ENCODE measurements at regions not wholly inside any gene's neighbourhood (a gene's known extent, or its start where the extent isn't known, plus 50 kb on each side); places are given as distances from the start of the nearest gene placed in this dataset.

GRCh38 chr20:16955971-16956370 is 207.8 kb downstream of the OTOR start:
- no peak overlapping the region for H2AFZ ChIP-seq
- DNase-seq (ENCODE audit: low spot score) = no peak
- no peak overlapping the region for H3K27ac ChIP-seq
- no peaks in the 10 kb centered on the region for H3K9me3 ChIP-seq (ENCODE audit: low read depth)
- H3K9me2 ChIP-seq (replicated peaks; ENCODE audit: insufficient read depth) = no peaks in the 10 kb centered on the region
- no peaks in the 10 kb centered on the region for H3K36me3 ChIP-seq (replicated peaks; ENCODE audit: insufficient read depth, low read depth)
- no peak overlapping the region for H3K4me2 ChIP-seq
- H3K4me1 ChIP-seq (ENCODE audit: insufficient read depth) = no peaks in the 10 kb centered on the region
- TF ChIP-seq EZH2phosphoT487 (IDR thresholded peaks at IDR 0.05; ENCODE audit: low read depth, severe bottlenecking, unreplicated experiment) (no peak), EZH2 (IDR thresholded peaks at IDR 0.05; ENCODE audit: borderline replicate concordance) (no peak)
- TF ChIP-seq, protein P1, sequence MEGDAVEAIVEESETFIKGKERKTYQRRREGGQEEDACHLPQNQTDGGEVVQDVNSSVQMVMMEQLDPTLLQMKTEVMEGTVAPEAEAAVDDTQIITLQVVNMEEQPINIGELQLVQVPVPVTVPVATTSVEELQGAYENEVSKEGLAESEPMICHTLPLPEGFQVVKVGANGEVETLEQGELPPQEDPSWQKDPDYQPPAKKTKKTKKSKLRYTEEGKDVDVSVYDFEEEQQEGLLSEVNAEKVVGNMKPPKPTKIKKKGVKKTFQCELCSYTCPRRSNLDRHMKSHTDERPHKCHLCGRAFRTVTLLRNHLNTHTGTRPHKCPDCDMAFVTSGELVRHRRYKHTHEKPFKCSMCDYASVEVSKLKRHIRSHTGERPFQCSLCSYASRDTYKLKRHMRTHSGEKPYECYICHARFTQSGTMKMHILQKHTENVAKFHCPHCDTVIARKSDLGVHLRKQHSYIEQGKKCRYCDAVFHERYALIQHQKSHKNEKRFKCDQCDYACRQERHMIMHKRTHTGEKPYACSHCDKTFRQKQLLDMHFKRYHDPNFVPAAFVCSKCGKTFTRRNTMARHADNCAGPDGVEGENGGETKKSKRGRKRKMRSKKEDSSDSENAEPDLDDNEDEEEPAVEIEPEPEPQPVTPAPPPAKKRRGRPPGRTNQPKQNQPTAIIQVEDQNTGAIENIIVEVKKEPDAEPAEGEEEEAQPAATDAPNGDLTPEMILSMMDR (IDR thresholded peaks at IDR 0.05; ENCODE audit: poor library complexity) = no peak
- H3K4me3 ChIP-seq = no peak overlapping the region
- no peaks in the 10 kb centered on the region for H4K20me1 ChIP-seq (ENCODE audit: insufficient read depth, poor library complexity, severe bottlenecking)
- no peaks in the 10 kb centered on the region for H3K79me2 ChIP-seq
- 73% methylated on average over 3 of the region's 3 CpGs for WGBS (ENCODE audit: low lambda C conversion rate, missing lambda C conversion rate)
- no peaks in the 10 kb centered on the region for H3K27me3 ChIP-seq

- H2AFZ ChIP-seq = no peak overlapping the region
- H3K27me3 ChIP-seq = no peaks in the 10 kb centered on the region
- H4K20me1 ChIP-seq (ENCODE audit: insufficient read depth, poor library complexity, severe bottlenecking) = no peaks in the 10 kb centered on the region
- TF ChIP-seq EZH2 (IDR thresholded peaks at IDR 0.05; ENCODE audit: borderline replicate concordance) (no peak), EZH2phosphoT487 (IDR thresholded peaks at IDR 0.05; ENCODE audit: low read depth, severe bottlenecking, unreplicated experiment) (no peak)
- TF ChIP-seq, protein P1 (IDR thresholded peaks at IDR 0.05; ENCODE audit: poor library complexity) = no peak
- H3K9me3 ChIP-seq (ENCODE audit: low read depth) = no peaks in the 10 kb centered on the region
- no peaks in the 10 kb centered on the region for H3K79me2 ChIP-seq
- no peak overlapping the region for H3K27ac ChIP-seq
- H3K9me2 ChIP-seq (replicated peaks; ENCODE audit: insufficient read depth) = no peaks in the 10 kb centered on the region
- DNase-seq (ENCODE audit: low spot score) = no peak
- H3K4me3 ChIP-seq = no peak overlapping the region
- no peaks in the 10 kb centered on the region for H3K36me3 ChIP-seq (replicated peaks; ENCODE audit: insufficient read depth, low read depth)
- H3K4me2 ChIP-seq = no peak overlapping the region
- H3K4me1 ChIP-seq (ENCODE audit: insufficient read depth) = no peaks in the 10 kb centered on the region
- 84% methylated on average over 2 of the region's 2 CpGs for WGBS (ENCODE audit: low lambda C conversion rate, missing lambda C conversion rate)
These were observed 217.2 kb downstream of the OTOR start for GRCh38 chr20:16965401-16965800.

DNA sequence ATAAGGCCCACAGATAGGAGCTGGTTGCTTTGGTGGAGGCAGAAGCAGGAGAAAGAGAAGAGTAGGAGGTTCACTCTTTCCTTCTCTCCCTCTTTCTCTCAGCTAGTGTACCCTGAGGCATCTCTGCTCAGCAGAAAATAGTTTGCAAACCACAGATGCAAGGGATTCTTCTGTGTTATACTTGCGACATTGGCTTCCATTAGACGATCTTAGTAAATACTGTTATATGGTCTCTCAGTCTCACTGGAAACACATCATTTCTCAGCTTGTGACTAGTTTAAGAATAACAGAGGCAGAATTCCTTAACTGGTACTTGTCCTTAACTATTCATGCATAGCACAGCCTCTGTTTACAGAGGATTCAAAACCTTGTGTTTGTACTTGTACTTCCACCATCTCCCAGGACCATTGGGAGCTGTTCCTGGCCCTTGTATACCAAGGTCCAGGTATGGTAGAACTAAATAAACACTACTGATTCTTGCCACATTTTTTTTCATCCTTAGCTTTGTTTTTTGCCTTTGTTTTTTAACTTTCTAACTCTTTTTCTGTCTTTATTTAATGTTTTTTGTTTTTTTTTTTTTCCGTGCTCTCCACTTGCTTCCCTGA is 218.2 kb downstream of the OTOR start:
- no peak for DNase-seq (ENCODE audit: low spot score)
- Histone ChIP-seq H3K9me3 (ENCODE audit: low read depth) (no peaks in the 10 kb centered on the region), H3K4me1 (ENCODE audit: insufficient read depth) (no peaks in the 10 kb centered on the region), H3K27me3 (no peaks in the 10 kb centered on the region), H3K27ac (no peak overlapping the region), H3K9me2 (replicated peaks; ENCODE audit: insufficient read depth) (no peaks in the 10 kb centered on the region), H2AFZ (no peak overlapping the region), H3K79me2 (no peaks in the 10 kb centered on the region), H3K4me2 (no peak overlapping the region), H3K4me3 (no peak overlapping the region), H4K20me1 (ENCODE audit: insufficient read depth, poor library complexity, severe bottlenecking) (no peaks in the 10 kb centered on the region), H3K36me3 (replicated peaks; ENCODE audit: insufficient read depth, low read depth) (no peaks in the 10 kb centered on the region)
- WGBS (ENCODE audit: low lambda C conversion rate, missing lambda C conversion rate) = 78% methylated on average over 3 of the region's 3 CpGs
- TF ChIP-seq EZH2phosphoT487 (IDR thresholded peaks at IDR 0.05; ENCODE audit: low read depth, severe bottlenecking, unreplicated experiment) (no peak), EZH2 (IDR thresholded peaks at IDR 0.05; ENCODE audit: borderline replicate concordance) (no peak)
- TF ChIP-seq, protein P1 (IDR thresholded peaks at IDR 0.05; ENCODE audit: poor library complexity) = no peak

All from hepatocyte (in vitro differentiated cells).